ENCODE measurements at regions not wholly inside any gene's neighbourhood (a gene's known extent, or its start where the extent isn't known, plus 50 kb on each side); places are given as distances from the start of the nearest gene placed in this dataset.

- TF ChIP-seq CTCF (IDR thresholded peaks at IDR 0.05) (no peak), POLR2A (IDR thresholded peaks at IDR 0.05) (no peak)
Observed at GRCh38 chr1:93753791-93754763, 72.4 kb upstream of the BCAR3 start.

Measured in right lobe of liver (tissue), 4 donors.